Central memory CD4-positive, alpha-beta T cell (primary cell): ENCODE measurements at regions not wholly inside any gene's neighbourhood (a gene's known extent, or its start where the extent isn't known, plus 50 kb on each side); places are given as distances from the start of the nearest gene placed in this dataset.
"Not testable (repeated sequence)": the region's sequence is repeated elsewhere in the genome, so short reads cannot be mapped to it uniquely, and the experiment has no call there.

Experiments used
- DNase-seq: peaks from one replicate; pipeline ENCODE4 v3.0.0; 2022

DNA sequence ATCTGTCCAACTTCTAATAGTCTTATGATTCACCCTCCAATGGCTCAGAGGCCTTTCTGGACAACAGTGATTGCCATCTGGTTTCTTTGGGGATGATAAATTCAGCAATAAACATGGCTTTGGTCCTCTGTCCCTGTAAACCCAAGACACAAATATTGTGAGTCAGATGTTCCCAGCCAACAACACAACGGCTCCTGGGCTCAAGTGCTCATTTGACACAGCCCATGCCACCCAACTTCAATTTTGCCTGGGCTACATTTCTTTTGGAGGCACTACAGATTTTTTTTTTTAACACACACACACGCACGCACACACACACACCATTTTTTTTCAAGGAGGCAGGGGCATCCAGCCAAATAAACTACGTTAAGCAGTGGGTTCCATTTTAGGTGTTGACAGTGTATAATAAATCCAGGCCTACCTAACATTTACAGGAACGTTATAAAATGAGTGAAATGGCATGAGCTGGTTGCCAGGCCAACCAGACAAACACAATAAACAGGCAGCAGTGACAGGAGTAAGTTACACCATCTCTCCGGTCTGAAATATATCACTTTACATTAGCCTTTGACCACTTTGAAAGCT is 939.9 kb upstream of the SOX9 start:
- DNase-seq, result no peak

DNA sequence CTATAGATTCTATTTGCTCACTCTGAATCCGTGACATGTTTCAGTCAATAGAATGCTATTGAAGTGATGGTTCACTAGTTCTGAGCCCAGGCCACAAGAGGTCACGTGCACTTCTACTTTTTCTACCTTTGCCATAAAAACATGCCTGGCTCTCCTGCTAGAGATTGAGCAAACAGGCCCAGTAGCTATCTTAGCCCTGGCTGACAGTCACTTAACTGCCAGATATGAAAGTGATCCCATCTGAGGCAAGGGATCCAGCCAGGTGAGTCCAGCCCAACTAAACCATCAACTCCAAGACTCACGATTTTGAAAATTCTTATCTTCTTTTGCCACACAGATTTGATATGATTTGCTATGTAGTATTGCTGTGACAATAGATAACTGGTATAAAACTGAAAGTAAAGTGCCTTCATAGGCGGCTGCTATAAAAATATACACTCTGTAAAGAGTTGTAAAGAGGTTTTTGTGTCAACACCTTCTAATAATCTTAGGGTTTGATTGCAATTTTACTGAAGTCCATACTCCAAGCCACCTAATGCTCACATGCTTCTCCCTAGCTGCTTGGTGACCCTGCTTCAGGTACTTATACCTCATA is 937.7 kb upstream of the SOX9 start:
- DNase-seq, result no peak

DNA sequence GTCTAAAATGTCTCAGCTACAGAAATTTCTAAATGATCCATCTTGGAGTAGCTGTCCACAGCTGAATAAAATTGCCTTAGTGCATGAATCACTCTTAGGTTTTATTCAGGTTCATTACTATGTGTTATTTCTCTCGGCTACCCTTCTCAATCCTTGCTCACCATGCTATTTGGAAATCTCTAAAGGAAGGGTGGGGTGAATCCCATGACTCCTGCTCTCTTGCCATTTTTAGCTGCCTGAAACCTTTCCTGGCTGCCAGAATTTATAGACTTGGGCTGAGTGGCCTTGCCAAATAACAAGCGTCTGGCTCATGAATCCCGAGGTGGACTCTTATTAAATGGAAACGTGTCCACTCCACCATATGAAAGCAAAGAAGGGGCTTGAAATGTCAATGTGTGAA is 936.1 kb upstream of the SOX9 start:
- DNase-seq, result no peak

DNA sequence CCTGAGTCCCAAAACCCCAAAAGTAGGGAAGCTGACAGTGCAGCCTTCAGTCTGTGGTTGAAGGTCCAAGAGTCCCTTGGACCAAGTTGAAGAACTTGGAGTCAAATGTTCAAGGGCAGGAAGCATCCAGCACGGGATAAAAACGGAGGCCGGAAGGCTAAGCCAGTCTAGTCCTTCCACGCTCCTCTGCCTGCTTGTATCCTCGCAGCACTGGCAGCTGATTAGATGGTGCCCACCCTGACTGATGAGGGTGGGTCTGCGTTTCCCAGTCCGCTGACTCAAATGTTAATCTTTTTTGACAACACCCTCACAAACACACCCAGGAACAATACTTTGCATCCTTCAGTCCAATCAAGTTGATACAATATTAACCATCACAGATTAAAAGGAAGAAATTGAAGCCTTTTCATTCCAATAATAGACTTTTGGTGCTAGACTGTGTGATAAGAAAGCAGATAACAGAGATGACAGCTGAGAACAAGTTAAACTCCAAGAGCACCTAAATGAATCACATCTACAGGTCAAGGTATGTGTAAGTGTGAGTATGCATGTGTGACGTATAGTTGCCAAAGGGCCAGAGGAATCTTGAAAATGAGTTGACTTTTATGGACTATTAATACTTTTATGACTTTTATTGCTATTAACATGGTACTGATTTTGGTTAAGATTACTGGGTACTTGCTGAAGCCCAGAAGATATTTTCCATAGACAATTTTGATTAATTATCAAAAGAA is 933.5 kb upstream of the SOX9 start:
- DNase-seq, result no peak

DNA sequence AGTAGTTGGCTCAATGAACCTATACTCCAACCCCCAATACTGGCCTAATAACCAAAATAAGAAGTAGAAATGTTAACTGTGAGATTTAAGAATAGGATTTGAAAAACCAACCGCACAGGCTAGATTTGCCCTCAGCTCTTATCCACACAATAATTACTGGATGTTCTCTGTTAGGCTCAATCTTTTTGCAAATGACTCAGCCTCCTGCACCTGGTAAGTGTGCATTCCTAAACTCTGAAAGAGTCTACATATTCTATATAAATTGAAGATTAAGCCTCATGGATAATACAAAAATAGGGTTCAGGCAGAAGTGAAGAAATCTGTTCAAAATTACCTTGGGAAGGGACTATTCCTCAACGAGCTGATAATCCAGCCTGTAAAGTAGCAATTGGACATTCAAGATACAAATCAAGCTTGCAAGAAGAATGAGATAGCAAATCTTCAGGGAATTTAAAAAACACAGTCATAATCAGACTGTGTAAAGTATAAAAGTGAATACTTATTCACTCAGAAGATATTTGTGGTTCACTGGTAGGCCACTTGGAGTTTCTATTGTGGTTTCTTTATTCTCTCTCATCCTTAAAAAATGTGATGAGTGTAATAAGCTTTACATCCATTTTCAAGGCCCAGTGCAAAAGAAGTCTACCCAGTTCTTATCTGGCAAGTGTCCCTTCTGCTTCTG is 931.9 kb upstream of the SOX9 start:
- DNase-seq, result no peak

DNA sequence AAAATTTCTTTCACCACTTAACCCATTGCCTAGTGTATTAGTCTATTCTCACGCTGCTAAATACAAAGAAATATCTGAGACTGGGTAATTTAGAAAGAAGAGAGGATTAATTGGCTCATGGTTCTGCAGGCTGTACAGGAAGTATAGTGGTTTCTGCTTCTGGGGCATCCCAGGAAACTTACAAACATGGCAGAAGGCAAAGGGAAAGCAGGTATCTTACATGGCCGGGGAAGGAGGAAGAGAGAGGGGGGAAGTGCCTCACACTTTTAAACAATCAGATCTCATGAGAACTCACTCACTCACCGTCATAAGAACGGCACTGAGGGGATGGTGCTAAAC is 931.4 kb upstream of the SOX9 start:
- DNase-seq, result no peak

DNA sequence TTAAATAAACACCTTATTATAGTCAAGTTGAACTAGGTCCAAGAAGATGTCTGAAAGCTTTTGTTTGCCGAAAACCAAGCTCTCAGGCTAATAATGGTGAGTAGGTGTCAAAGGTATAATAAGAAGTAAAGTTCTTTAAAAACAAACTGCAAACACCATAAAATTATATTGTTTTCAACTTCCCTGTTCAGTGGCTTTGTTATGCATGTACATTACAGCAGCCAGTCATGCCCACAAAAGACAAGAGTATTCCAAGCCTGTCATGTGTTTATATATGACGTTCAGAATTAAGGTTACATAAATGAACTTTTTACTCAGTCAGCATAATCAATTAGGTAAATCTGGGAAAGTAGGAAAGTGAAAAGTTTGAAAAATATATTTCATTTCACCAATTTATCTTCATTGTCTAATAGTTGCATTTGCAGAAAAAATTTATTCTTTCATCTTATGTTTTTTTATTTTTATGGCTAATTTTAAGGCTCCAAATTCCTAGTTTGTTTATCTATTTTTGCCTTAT is 928.7 kb upstream of the SOX9 start:
- no peak for DNase-seq

DNA sequence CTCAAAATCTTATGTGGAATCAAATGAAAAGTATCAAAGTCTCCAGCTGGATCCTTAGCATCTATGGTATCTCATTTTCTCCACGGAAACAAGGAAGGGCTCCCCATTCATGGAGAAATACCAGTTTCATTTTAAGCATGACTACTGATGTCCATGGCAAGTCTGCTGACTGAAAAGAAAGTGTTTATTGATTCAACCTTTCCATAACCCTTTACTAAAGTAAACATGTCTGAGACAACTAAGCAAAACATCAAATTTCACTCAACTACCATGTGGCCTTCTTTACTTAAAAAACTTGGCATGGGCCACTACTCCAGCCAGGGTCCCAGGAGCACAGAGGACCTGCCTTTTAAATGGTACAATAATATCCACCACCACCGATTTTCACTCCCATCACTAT is 928.0 kb upstream of the SOX9 start:
- no peak for DNase-seq

DNA sequence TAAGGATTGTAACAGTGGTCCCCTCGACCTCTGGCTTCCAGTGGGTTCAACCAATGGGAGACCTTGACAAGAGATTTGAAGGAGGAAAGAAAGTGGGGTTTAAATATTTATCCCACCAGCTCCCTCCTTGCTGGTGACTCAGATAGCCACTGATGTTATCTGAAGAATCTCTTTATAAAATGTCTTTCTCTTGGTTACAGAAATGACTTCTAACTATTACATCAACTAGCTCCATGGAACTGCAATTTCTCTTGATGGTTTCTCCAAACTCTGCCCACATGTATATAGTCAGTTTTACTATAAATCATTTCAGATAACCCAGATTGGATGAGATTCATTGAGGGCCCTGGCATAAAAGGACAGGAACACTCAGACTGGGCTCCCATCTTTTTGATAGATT is 920.2 kb upstream of the SOX9 start:
- no peak for DNase-seq

DNA sequence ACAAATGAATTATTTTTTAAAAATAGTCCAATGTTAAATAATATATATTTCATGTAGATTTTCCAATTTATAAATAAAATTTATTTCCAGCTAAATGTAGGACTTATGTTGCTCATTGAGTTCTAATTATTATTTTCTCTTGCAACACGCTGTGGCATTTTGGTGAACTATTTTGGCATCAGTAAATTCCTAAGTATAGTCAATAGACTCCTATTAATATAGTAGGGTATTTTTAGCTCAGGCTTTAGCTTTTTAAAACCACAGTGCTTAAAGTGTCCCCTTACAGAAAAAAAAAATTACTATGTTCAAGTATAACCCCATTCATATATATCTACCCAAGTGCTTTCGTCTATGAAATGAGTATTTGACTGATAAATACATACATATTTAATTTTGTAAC is 919.2 kb upstream of the SOX9 start:
- no peak for DNase-seq

DNA sequence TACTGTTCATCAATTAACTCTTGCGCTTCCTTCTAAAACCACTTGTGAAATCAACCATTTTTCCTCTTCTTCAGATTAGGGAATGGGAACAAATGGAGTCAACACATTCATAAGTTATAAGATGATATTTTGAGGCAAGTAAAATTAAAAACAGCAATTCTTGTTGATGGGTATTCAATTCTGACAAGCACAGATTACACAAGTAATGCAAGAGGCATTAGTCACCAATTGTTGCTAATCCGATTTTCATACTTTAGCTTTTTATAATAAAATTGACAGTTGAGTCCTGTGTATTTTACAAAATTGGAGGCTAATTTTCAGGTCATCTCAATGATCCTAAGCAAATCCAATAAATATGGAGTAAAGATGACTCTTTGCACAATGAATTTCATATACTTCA is 918.4 kb upstream of the SOX9 start:
- no peak for DNase-seq

DNA sequence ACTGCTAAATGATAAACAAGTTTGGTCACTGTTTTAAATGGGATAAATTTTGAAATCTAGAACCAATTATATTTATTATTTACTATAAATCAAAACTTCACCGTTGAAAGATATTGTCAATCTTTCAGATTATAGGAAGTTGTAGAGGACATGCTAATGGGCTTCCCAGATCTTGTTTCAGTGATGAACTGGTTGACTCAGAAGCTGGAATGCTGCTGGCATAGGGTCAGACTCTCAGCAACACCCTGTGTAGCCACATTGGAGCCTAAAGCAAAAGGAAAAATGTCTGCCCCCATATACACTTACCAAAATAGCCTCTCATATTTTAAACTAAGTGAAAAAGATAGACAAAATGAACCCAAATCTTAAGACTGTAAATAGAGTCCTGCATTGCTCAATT is 916.9 kb upstream of the SOX9 start:
- no peak for DNase-seq

DNA sequence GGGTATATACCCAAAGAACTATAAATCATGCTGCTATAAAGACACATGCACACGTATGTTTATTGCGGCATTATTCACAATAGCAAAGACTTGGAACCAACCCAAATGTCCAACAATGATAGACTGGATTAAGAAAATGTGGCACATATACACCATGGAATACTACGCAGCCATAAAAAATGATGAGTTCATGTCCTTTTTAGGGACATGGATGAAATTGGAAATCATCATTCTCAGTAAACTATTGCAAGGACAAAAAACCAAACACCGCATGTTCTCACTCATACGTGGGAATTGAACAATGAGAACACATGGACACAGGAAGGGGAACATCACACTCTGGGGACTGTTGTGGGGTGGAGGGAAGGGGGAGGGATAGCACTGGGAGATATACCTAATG is 914.9 kb upstream of the SOX9 start:
- not testable (repeated sequence) for DNase-seq

DNA sequence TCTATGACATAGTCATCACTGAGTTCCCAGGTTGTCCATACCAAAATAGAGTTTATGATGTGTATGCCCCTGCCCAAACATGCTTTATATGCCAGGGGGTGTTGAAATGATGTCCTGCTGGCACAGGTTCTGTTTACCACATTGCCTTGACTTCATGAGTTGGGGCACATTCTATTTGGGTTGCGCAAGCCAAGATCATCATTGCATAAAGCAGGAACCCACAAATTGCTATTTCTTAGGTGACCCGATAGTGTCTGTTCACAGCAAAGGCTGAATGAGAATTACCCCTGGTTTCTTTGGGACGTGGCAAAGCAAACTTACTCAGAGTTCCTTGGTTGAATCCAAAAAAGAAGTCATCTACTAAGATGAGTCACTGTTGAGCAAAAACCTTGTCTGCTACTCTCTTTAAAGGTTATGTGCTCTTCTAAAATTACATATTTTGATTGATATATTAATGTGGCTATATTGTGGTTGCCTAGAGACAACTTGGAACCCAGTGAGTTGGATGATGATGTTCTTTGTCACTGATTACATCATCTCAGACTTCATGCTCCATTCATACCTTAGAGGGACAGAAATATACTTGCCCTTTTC is 912.6 kb upstream of the SOX9 start:
- no peak for DNase-seq

DNA sequence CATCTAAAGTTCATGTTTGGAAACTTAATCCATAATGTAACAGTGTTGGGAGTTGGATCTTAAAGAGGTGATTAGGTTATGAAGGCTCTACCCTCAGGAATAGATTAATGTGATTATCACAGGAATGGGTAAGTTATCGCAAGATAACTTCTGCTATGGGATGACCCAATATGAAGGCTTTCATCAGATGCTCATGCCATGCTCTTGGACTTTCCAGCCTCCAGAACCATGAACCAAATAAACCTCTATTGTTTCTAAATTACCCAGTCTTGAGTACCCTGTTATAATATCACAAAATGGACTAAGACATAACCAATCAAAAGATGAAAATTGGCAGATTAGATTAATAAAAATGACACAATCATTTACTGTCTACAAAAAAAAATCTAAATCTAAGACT is 906.9 kb upstream of the SOX9 start:
- no peak for DNase-seq

DNA sequence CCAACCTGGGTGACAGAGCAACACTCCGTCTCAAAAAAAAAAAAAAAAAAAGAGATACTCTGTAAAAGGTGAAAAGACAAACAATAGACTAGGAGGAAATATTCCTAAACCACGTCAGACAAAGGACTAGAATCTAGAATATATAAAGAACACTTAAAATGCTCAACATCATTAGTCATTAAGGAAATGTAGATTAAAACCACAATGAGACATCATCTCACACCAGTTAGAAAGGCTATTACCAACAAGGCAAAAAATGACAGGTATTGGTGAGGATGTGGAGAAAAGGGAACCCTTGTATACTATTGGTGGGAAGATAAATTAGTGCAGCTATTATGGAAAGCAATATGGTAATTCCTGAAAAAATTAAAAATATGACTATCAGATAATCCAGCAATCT is 903.1 kb upstream of the SOX9 start:
- DNase-seq, result no peak

DNA sequence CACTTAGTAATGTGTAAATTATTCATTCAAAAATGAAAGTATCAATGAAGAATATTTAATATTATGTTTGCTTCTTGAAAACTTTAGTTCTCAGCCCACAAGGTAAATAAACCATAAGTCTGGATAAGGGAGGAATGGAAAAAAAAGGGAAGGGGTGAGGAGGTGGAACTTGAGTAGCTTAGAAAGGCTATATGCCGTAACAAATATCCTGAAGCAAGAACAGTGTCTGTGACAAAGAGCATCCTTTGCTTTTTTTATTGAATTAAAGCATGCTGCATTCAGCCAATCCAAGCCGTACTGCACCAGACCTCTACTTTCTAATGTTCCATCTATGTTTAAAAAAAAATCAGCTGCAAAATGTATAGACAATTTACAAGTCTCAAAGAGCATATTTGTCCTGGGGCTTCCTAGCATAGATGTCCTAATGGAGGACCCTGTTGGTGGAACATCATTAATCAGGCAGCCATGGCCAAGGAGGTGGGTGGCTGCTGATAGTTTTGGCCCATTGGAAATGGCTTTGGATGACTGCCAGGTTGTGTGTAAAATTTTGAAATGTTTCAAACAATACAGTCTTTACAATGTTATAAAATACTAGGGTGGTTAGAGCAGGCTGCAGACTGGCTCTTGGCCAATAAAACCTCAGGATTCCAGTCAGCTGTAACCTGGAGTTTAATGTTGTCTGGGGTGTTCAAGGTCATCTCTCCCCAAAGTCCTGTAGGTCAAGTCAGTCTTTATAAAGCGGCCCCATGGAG is 895.8 kb upstream of the SOX9 start:
- DNase-seq, result no peak

DNA sequence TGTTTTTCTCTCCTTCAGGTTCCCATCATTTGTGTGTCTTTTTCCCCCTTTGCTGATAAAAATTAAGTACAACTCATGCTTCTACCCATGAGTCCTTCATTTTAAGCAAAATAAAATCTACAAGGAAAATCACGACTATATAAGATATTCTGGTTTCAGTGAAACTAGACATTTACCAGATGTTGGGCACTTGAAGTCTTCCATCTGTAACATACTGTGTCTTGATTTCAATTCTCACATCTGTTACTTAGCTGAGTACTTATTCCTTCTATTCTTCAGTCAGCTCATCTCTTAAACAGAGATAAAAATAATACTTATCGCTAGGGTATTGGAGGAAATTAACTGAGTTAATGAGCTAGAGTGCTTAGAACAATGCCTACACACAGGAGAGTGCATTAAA is 893.0 kb upstream of the SOX9 start:
- no peak for DNase-seq

DNA sequence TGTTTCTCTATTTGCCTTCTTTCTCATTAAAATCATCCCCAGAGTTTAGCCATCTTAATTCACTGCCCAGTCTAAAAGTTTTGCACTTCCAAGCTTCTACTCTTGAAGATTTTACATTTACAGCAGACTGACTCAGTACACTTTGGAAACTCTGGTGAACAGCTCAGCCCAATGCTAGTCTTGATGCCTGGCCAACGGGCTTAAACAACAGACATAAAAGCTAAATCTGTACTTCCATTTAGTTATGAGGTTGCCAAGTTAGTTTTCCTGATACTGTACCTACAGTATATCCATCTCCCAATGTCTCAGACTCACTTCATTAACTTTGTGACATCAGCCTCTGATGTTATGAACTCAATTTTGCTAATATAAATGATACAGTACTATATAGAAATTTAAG is 891.8 kb upstream of the SOX9 start:
- no peak for DNase-seq

DNA sequence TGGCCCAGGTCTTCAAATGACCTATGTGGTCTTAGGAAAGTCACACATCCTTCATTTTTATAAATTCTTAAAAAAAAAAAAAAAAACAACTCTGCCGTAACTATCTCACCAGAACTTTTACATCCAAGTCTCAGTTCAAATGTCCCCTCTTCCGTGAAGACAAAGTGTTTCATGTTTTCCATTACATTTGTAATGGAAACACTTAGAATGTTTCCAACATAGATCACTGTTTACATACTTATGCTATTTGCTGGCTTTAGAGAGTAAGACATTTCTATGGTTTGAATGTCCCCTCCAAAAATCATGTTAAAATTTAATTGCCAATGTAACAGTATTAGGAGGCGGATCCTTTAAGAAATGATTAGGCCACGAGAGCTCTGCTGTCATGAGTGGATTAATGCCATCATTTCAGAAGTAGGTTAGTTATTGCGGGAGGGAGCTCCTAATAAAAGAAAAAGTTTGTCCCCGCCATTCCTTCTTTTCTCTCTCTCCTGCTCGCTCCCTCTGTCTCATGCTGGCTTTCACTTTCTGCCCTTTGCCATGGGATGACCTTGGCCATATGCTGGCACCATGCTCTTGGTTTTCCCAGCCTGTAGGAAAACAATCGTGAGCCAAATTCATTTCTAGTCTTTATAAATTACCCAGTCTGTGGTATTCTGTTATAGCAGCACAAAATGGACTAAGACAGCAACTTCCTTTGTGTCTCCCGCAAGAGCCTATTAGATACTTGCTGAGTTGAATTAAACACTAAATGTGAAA is 887.8 kb upstream of the SOX9 start:
- DNase-seq, result no peak

DNA sequence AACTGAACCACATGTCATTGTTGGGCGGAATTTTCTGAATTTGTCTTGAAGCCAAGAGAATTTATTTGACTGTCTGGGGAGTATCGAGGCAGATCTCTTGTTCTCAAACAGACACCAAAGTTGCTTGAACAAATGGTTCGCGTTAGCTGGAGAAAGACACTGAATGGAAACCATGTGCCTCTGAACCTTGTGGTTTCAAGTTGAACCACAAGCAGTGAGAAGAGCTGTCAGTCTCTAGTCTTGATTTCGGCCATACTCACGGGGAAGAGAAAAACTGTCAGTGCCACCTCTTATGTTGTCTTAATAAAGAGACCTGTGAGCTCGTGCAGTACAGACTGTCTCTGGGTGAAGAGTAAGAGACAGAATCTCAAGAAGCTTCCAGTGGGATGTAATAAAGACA is 886.5 kb upstream of the SOX9 start:
- no peak for DNase-seq

DNA sequence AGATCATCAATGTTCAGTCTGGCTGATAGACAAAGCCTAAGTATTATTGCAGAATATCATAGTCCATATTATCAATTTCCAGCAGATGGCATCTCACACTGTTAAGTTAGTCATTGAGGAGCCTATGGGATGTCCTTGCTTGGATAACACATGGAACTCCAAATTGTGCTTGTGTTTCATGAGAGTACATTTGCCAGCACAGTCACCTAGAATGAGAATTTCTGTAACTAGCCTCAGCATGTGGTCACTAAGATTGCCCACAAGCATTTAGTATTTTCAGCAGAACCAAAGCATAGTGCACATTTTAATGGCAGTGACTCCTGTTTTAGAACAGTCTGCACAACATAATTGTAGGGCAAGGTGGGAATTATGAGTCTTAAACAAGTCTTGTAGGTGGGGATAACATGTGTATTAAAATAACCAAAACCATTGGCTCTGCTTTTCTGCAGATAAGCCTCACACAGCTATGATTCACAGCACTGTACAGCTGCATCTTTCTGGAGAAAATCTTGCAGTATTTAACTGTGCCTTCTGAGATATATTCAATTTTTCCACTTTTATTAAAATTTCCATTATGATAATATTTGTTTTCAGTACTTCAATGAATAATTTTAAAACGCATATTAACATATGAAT is 882.8 kb upstream of the SOX9 start:
- no peak for DNase-seq
